Ishikawa (cell line): ENCODE measurements at regions not wholly inside any gene's neighbourhood (a gene's known extent, or its start where the extent isn't known, plus 50 kb on each side); places are given as distances from the start of the nearest gene placed in this dataset.

Source experiments
- CEBPB ChIP-seq: IDR thresholded peaks from 2 replicates; pipeline ENCODE4 v1.6.1; 2012
- CREB1 ChIP-seq: IDR thresholded peaks from 2 replicates; pipeline ENCODE4 v1.6.1; 2012; ENCODE audit warnings: low read depth
- EGR1 ChIP-seq: IDR thresholded peaks from 2 replicates; pipeline ENCODE4 v1.6.1; 2012
- TAF1 ChIP-seq: IDR thresholded peaks from 2 replicates; pipeline ENCODE4 v1.6.1; 2012; ENCODE audit warnings: low read depth, mild to moderate bottlenecking
- ZBTB7A ChIP-seq: IDR thresholded peaks from 2 replicates; pipeline ENCODE4 v1.6.1; 2012; ENCODE audit warnings: low read depth
- TF ChIP-seq, protein P1 (sequence below): IDR thresholded peaks from 2 replicates; pipeline ENCODE4 v1.6.1; 2012; ENCODE audit warnings: low read depth, mild to moderate bottlenecking
- TF ChIP-seq, protein P2 (sequence below): IDR thresholded peaks from 2 replicates; pipeline ENCODE4 v1.6.1; 2012

DNA sequence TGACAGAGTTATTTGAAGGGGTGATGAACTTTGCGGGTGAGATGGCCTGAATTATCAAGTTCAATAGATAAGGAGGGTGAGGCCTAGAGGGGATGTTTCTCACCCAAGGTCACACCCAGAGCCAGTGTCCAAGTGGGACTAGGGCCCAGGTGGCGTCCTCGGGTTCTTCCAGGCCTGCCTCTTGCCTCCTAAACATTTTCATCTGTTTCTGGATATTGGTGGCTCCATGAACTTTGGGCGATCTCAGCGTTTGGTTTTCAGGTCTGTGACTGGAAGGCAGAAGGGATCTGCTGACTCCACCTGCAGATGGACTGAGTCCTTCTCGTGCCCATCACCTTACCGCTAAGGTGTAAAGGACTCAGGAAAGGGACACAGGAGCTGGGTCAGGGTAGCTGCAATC lies 137.3 kb downstream of the DDX1 start:
- TF ChIP-seq TAF1 (no peak), EGR1 (no peak), CREB1 (no peak), ZBTB7A (no peak), CEBPB (no peak)
- TF ChIP-seq, protein P1, sequence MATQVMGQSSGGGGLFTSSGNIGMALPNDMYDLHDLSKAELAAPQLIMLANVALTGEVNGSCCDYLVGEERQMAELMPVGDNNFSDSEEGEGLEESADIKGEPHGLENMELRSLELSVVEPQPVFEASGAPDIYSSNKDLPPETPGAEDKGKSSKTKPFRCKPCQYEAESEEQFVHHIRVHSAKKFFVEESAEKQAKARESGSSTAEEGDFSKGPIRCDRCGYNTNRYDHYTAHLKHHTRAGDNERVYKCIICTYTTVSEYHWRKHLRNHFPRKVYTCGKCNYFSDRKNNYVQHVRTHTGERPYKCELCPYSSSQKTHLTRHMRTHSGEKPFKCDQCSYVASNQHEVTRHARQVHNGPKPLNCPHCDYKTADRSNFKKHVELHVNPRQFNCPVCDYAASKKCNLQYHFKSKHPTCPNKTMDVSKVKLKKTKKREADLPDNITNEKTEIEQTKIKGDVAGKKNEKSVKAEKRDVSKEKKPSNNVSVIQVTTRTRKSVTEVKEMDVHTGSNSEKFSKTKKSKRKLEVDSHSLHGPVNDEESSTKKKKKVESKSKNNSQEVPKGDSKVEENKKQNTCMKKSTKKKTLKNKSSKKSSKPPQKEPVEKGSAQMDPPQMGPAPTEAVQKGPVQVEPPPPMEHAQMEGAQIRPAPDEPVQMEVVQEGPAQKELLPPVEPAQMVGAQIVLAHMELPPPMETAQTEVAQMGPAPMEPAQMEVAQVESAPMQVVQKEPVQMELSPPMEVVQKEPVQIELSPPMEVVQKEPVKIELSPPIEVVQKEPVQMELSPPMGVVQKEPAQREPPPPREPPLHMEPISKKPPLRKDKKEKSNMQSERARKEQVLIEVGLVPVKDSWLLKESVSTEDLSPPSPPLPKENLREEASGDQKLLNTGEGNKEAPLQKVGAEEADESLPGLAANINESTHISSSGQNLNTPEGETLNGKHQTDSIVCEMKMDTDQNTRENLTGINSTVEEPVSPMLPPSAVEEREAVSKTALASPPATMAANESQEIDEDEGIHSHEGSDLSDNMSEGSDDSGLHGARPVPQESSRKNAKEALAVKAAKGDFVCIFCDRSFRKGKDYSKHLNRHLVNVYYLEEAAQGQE: no peak
- TF ChIP-seq, protein P2, sequence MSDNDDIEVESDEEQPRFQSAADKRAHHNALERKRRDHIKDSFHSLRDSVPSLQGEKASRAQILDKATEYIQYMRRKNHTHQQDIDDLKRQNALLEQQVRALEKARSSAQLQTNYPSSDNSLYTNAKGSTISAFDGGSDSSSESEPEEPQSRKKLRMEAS: no peak
